Testis (tissue), 2 donors: ENCODE measurements at regions not wholly inside any gene's neighbourhood (a gene's known extent, or its start where the extent isn't known, plus 50 kb on each side); places are given as distances from the start of the nearest gene placed in this dataset.

Source experiments
- CTCF ChIP-seq, 3 experiments: fragments of 450-650 bp in 2 of 3; fragments of 200-600 bp in 1 of 3; sonication (generic) in 1 of 3; IDR thresholded peaks; one replicate each; pipeline ENCODE4 v1.5.1; 2016 to 2019; ENCODE audit warnings: antibody characterized with exemption in 3 of 3, mild to moderate bottlenecking in 2 of 3, moderate library complexity in 1 of 3
- POLR2A ChIP-seq: fragments of 450-650 bp; IDR thresholded peaks from one replicate; pipeline ENCODE4 v1.6.1; 2017; ENCODE audit warnings: antibody characterized with exemption, mild to moderate bottlenecking, moderate library complexity

- no peak for TF ChIP-seq CTCF (IDR thresholded peaks at IDR 0.05)
- no peak for TF ChIP-seq POLR2A
Measured at GRCh38 chr10:55750458-55750857, 610.6 kb downstream of the ZWINT start.
